ENCODE measurements at regions not wholly inside any gene's neighbourhood (a gene's known extent, or its start where the extent isn't known, plus 50 kb on each side); places are given as distances from the start of the nearest gene placed in this dataset.

DNA sequence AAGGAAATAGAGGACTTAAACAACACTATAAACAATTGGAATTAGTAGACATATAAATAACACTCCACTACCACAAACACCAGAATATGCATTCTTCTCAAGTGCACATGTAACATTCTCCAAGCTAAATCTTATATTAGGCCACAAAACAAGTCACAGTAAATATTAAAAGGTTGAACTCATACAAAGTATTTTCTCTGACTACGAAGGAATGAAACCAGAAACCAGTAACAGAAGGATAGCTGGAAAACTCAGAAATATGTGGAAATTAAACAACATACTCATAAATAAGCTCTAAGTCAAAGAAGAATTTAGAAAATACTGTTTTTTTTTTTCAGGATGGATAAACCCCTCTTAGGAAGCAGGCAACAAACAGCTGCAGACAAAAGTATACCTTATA, 77.4 kb upstream of the IGFBP3 start:
- DNase-seq (ENCODE audit: low read depth in 2 of 2) = no peak

DNA sequence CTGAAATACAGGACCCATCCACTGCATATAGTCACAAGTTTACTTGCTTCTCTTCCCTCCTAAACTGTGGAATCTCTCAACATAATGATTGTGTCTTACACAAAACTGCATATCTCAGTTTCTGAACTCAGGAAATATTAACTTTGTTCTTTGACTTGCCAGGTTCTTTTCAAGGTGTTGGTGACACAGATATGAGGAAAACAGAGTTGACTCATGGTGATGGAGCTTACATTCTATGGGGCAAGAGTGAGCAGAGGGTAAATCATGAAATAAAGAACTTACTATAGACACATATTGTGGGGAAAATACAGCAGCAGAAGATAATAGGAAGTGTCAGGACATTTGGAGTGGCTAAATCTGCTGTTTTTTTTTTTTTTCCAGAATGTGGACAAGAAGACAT, 72.5 kb upstream of the IGFBP3 start:
- no peak for DNase-seq (ENCODE audit: low read depth in 2 of 2)

DNA sequence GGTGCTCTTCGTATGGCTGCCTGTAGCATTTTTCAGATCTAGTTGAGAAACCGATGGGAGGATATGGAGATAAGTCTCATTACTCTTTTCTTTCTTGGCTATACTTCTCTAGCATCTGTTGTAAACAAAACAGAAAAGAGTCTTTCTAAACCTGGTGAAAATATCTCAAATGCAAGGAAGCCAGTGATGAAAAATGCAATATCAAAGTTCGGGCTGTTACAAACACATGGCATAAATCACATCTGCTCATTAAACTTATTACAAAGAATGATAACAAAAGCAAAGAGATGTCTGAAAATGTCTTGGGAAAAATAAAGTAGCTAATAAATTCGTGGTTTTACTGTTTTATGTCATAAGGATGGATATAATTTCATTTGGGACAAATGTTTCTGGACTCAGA, 71.8 kb upstream of the IGFBP3 start:
- DNase-seq (ENCODE audit: low read depth in 2 of 2) = no peak

- DNase-seq (ENCODE audit: low read depth in 2 of 2) = no peak
These were observed 69.2 kb upstream of the IGFBP3 start for GRCh38 chr7:45990276-45990675.

- DNase-seq (ENCODE audit: low read depth in 2 of 2) = no peak
These were observed 67.5 kb upstream of the IGFBP3 start for GRCh38 chr7:45988405-45989057.

GRCh38 chr7:45987521-45988290, 66.6 kb upstream of the IGFBP3 start:
- DNase-seq (ENCODE audit: low read depth in 2 of 2) = no peak

GRCh38 chr7:45986355-45987298, 65.6 kb upstream of the IGFBP3 start:
- DNase-seq (ENCODE audit: low read depth in 2 of 2) = no peak

DNA sequence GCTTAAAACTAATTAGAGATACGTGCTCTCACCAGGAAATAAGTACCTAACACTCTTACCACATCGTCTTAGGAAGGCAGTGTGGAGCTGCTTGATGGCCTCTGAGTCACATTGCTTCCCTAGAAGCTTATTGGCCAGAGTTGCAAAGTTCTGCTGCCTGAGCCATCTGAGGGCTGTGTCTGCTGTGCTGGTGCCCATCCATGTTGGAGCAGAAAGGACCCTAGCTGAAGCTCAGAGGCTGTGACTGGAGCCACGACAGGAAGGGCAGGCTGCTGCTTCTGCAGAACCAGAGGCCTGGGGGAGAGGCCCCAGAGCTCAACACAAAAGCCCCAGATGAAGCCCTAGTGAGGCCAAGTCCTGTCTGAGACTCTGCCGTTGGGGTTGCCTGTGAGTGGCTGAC, 64.8 kb upstream of the IGFBP3 start:
- DNase-seq (ENCODE audit: low read depth in 2 of 2) = no peak

GRCh38 chr7:45984386-45985295, 63.6 kb upstream of the IGFBP3 start:
- no peak for DNase-seq (ENCODE audit: low read depth in 2 of 2)

- no peak for DNase-seq (ENCODE audit: low read depth in 2 of 2)
These were observed 62.7 kb upstream of the IGFBP3 start for GRCh38 chr7:45983720-45984255.

DNA sequence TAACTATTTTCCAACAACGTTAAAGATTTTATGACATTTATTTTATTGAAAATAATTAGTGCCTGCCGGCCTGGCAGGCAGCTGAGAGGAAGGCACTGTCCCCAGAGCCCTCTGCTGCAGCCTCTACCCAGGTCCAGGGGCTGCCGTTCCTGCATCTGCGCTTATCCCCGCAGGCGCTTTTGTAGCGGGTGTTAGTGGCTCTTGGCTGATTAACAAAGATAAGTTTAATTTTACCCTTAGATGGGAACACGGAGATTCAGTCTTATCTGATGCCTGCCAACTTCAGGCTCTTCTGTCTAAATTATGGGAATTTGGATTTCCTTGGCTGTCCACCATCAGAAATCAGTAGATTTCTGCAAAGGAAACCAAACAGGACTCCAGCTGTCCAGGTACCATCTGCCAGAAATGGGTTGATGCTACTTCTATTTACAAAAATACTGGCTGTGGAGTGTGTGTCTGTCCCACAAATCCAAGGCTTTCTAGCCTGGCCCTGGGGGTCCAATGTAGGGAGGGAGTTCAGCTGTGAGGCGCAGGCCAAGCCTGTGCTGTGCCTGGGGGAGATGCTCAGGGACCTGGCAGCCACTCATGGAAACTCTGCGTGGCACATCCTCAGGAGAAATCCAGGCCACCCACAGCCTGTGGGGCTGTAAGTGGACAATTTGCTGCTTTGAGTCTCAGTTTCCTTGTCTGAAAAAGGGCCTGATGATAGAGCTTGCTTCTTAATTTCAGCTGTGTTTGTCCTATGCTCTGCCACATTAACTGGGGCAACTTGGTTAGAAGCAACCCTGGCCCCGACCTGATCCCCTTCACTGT, 62.0 kb upstream of the IGFBP3 start:
- DNase-seq (ENCODE audit: low read depth in 2 of 2) = no peak

DNA sequence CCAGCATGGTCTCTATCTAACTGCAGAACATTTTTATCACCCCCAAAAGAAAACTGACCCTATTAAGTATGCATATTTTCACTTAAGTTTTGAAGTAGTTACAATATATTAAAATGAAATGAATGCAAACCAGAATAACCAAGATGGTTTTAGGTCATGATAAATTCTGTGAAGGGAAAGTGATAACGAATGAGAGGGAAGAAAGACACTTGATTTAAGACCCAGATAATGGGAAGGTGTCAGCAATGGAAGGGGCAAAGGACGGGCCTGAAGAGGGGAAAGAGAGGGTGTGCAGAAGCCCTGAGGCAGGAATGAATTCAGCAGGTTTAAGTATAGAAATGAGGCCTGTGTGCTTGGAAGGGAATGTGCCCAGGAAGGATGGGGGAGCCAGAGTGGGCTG, 61.1 kb upstream of the IGFBP3 start:
- DNase-seq (ENCODE audit: low read depth in 2 of 2) = no peak

DNA sequence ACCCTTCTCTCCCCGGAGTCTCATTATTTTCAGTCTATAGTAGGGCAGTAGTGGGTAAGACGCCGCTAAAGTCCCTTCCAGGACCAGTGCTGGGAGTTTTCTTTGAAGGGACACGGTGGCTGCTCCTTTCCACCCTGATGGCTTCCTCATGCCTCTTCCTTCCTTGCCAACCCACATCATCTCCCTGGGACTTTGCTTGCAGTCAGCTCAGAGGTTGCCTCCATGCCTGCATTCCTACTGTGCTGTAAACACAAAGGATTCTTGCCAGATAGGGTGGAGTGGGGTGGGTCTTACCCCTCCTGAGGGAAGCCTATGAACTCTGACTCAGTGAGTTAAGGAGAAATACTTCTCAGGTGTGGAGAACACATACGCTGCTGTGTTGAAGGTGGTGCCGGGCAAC, 59.9 kb upstream of the IGFBP3 start:
- DNase-seq (ENCODE audit: low read depth in 2 of 2) = no peak

GRCh38 chr7:45980181-45980905, 59.3 kb upstream of the IGFBP3 start:
- no peak for DNase-seq (ENCODE audit: low read depth in 2 of 2)

GRCh38 chr7:45979275-45980180, 58.5 kb upstream of the IGFBP3 start:
- DNase-seq (ENCODE audit: low read depth in 2 of 2) = no peak

GRCh38 chr7:45978731-45979211, 57.7 kb upstream of the IGFBP3 start:
- no peak for DNase-seq (ENCODE audit: low read depth in 2 of 2)

DNA sequence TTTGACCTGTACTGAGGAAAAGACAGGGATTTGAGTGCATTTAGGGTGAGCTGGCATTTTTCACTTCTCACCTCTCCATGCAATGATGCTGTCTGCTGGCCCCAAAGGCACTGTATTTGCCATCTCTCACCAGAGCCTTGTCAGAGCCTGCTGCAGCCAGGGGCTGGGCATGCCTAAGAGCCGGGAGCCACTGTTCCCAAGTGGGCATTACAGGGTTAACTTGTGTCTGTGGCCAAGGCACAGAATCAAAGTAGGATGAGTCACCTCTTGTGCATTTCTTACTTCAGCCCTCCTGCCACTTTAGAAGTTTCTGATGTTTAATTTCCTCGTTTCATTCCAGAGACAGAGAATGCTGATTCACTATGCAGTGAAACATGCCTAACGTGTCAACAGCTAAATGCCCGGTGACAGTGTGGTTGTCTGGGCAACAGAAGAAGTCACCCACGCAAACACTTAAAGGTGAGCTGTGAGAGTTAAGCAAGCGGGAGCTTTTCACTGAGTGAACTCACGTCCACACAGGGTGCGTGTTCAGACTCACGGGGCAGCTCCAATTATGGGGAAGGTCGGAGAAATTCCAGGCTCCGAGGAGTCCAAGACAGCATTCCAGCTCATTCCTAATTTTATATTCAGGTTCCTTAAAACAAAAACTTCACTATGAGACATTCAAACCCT, 57.1 kb upstream of the IGFBP3 start:
- peak in 1 of 2 donors; percentile 68 for DNase-seq (ENCODE audit: low read depth in 2 of 2)

Measured in lung microvascular endothelial cell (primary cell).